K562 (cell line): ENCODE measurements at regions not wholly inside any gene's neighbourhood (a gene's known extent, or its start where the extent isn't known, plus 50 kb on each side); places are given as distances from the start of the nearest gene placed in this dataset.
"Not testable (repeated sequence)": the region's sequence is repeated elsewhere in the genome, so short reads cannot be mapped to it uniquely, and the experiment has no call there.

ENCODE experiments used
- ATAC-seq: fragments of 200-7000 bp; cut with Tn5 transposase; 3 replicates; pipeline ENCODE4 v1.9.1; 2020; ENCODE audit warnings: moderate library complexity
- BruUV-seq: library from RNA; stranded (reverse); fragments of 400-500 nt; replicated peaks from 2 replicates; lab custom pipeline; 2021; lab: Mats Ljungman, UMichigan
- CTCF ChIA-PET: fragments of 300-600 bp; formaldehyde crosslinking; extraction: SDS; loops from one replicate; lab custom pipeline; 2021; ENCODE audit warnings: low intra/inter-chr PET ratio; lab: Yijun Ruan, JAX
- POLR2A ChIA-PET: fragments of 300-600, 350-650 bp; sonication (Branson Sonifier 250); formaldehyde crosslinking; extraction: SDS; loops from one replicate; lab custom pipeline; 2021; ENCODE audit warnings: antibody characterized with exemption, inconsistent platforms; lab: Yijun Ruan, JAX
- DNase-seq, 4 experiments: peaks; one replicate each; pipeline versions ENCODE4 v3.0.0 to v3.0.0-alpha.2; 2011 to 2018; ENCODE audit warnings: low spot score in 3 of 4, mixed read lengths in 3 of 4; ENCODE audit errors: extremely low read depth in 1 of 4
- FAIRE-seq: peaks from 2 replicates; lab custom pipeline; 2011; peaks lifted over from hg19 to GRCh38; lab: Jason Lieb, UNC
- H2AFZ ChIP-seq: 2 replicates; pipeline ENCODE4 v1.6.0; 2011; ENCODE audit warnings: low read depth, low read length, control low read depth, inconsistent platforms
- H3K27ac ChIP-seq: fragments of 200-600 bp; 3 replicates; pipeline ENCODE4 v1.8.0; 2011; ENCODE audit warnings: low read depth, mild to moderate bottlenecking, control low read depth, inconsistent platforms, low read length, moderate library complexity, mixed read lengths; ENCODE audit errors: extremely low read depth
- H3K27me3 ChIP-seq, 2 experiments: fragments of 300-600 bp in 1 of 2; 2 replicates in 1 of 2; 3 replicates in 1 of 2; pipeline versions ENCODE4 v1.6.0 to v1.8.0; 2011; ENCODE audit warnings: inconsistent platforms in 2 of 2, low read length in 2 of 2, mild to moderate bottlenecking in 1 of 2, mixed read lengths in 1 of 2, moderate library complexity in 1 of 2; ENCODE audit not compliant: control insufficient read depth in 2 of 2, insufficient read depth in 2 of 2
- H3K36me3 ChIP-seq: fragments of 300-600 bp; 3 replicates; pipeline ENCODE4 v1.8.0; 2011; ENCODE audit warnings: mild to moderate bottlenecking, low read length, inconsistent platforms; ENCODE audit not compliant: control insufficient read depth, insufficient read depth
- H3K4me1 ChIP-seq, 2 experiments: fragments of 200-600 bp in 1 of 2; replicated peaks in 1 of 2; 2 replicates in 1 of 2; 3 replicates in 1 of 2; pipeline versions ENCODE4 v1.5.1 to v1.8.0; 2011; ENCODE audit warnings: inconsistent platforms in 2 of 2, low read length in 2 of 2, mild to moderate bottlenecking in 1 of 2, mixed read lengths in 1 of 2, moderate library complexity in 1 of 2; ENCODE audit not compliant: control insufficient read depth in 2 of 2, insufficient read depth in 2 of 2
- H3K4me2 ChIP-seq: 2 replicates; pipeline ENCODE4 v1.6.1; 2011; ENCODE audit warnings: low read length, control low read depth, inconsistent platforms, mixed read lengths; ENCODE audit not compliant: insufficient read depth
- H3K4me3 ChIP-seq: fragments of 200-600 bp; sonication (generic), shearing (Covaris generic); 2 replicates; pipeline ENCODE4 v1.5.1; 2016; ENCODE audit warnings: control low read depth, inconsistent platforms
- H3K79me2 ChIP-seq: fragments of 200-600 bp; 3 replicates; pipeline ENCODE4 v1.8.0; 2011; ENCODE audit warnings: low read length, inconsistent platforms; ENCODE audit not compliant: control insufficient read depth, insufficient read depth
- H3K9ac ChIP-seq, 2 experiments: 2 replicates each; pipeline versions ENCODE4 v1.6.0 to v1.6.1; 2011; ENCODE audit warnings: low read depth in 2 of 2, low read length in 2 of 2, control low read depth in 1 of 2, inconsistent platforms in 1 of 2, mild to moderate bottlenecking in 1 of 2, mixed read lengths in 1 of 2; ENCODE audit not compliant: insufficient read depth in 1 of 2
- H3K9me1 ChIP-seq: one replicate; pipeline ENCODE4 v1.6.0; 2011; ENCODE audit warnings: inconsistent platforms, mild to moderate bottlenecking, low read length, moderate library complexity; ENCODE audit not compliant: control insufficient read depth, insufficient read depth
- H3K9me3 ChIP-seq: replicated peaks from 2 replicates; pipeline ENCODE4 v1.5.1; 2011; ENCODE audit warnings: low read depth, low read length, inconsistent platforms; ENCODE audit not compliant: control insufficient read depth, insufficient read depth
- H4K20me1 ChIP-seq: replicated peaks from 2 replicates; pipeline ENCODE4 v1.6.1; 2011; ENCODE audit warnings: low read length, inconsistent platforms, mixed read lengths; ENCODE audit not compliant: control insufficient read depth, insufficient read depth
- EP300 ChIP-seq: IDR thresholded peaks from 2 replicates; pipeline ENCODE4 v1.6.1; 2012; ENCODE audit warnings: low read length, improper control_type of control experiment
- RBFOX2 ChIP-seq: fragments of 200-400 bp; formaldehyde crosslinking; IDR thresholded peaks from 2 replicates; pipeline ENCODE4 v1.6.1; 2017; ENCODE audit warnings: low read depth, mild to moderate bottlenecking, low read length, moderate library complexity
- UBTF ChIP-seq, 2 experiments: IDR thresholded peaks; 2 replicates each; pipeline ENCODE4 v1.6.1; 2012; ENCODE audit warnings: improper control_type of control experiment in 2 of 2, low read depth in 2 of 2, low read length in 2 of 2, borderline replicate concordance in 1 of 2
- WGBS: fragments of 100-300 bp; shearing (Covaris generic); methylation state at CpG from one replicate; pipeline ENCODE4 v1.1.6; 2016; ENCODE audit warnings: low coverage, mixed read lengths; ENCODE audit not compliant: insufficient coverage; ENCODE audit errors: missing lambda C conversion rate; 5-methylcytosine and 5-hydroxymethylcytosine counted together
- in situ Hi-C: fragments of 300-500 bp; cut with MboI; formaldehyde crosslinking; loops from 4 replicates; pipeline ENCODE4 v1.15.0; 2018; ENCODE audit warnings: inconsistent platforms, mixed read lengths
- intact Hi-C: fragments of 100-400 bp; cut with micrococcal nuclease; formaldehyde crosslinking; loops from 2 replicates; pipeline ENCODE4 v1.14.2; 2022

GRCh38 chr2:111365986-111366640, 245.4 kb downstream of the BCL2L11 start (continued):
- TF ChIP-seq UBTF (IDR thresholded peaks at IDR 0.05; ENCODE audit: borderline replicate concordance in 1 of 2, low read depth in 2 of 2, low read length in 2 of 2) (peak in 1 of 2 experiments; percentile 82; a peak in 2 of 4 replicates), RBFOX2 (0 out of 2 replicates have a peak, but pooled peaks have one; percentile 47), EP300 (peak; percentile 29)

DNA sequence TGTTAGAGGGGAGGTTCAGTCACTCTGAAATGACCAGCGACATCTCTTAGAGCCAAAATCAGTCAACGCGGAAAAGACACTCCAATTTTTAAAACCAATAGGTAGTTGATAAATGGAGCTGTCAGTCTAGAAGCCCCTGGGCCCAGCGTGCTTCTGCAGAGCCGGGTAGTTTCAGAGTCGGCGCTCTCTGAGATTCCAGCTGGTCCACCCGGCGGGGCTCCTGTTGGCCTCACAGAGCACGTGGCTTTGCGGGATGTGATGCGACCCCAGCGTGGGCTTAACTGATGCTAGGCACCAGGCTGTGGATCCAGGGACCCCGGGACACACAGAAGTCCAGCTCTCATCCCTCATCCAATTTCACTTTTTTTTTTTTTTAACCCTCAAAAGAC, 245.9 kb downstream of the BCL2L11 start:
- 66% methylated on average over 8 of the region's 14 CpGs for WGBS
- CTCF ChIA-PET, H3K4me2 ChIP-seq, POLR2A ChIA-PET, H4K20me1 ChIP-seq, intact Hi-C loops, H3K9ac ChIP-seq, H3K9me3 ChIP-seq, H3K27me3 ChIP-seq, in situ Hi-C loops, H2AFZ ChIP-seq, H3K79me2 ChIP-seq, H3K9me1 ChIP-seq, H3K4me3 ChIP-seq, FAIRE-seq, H3K4me1 ChIP-seq, BruUV-seq: not testable (repeated sequence)
- peaks cover 11% of the 10 kb centered on the region; the same call in 2 of the 3 replicates for H3K36me3 ChIP-seq
- H3K27ac ChIP-seq, result peak overlapping the region; percentile 62; the same call in 1 of the 3 replicates
- DNase-seq (peak in 1 of 4 experiments; percentile 9), ATAC-seq (peak; percentile 13)

DNA sequence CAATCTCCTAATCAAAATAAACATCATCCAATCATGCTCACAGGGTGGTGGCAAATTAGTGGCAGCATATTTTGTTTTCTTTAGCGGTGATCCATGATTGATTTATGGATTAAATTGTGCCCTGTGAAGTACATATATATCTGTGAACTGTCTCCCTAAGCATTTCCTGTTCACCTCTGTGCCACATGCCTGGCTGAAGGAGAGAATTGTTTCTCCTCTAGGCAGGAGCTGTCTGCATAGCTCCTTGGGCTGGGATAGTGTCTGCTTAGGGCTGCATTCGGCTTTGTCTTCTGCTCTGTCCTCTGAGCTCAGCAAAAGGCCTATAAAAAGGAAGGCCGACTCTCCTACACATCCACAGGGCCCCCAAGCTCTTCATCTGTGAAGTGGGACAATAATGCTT, 246.4 kb downstream of the BCL2L11 start:
- H3K9ac ChIP-seq, H3K36me3 ChIP-seq, POLR2A ChIA-PET, FAIRE-seq, H4K20me1 ChIP-seq, in situ Hi-C loops, CTCF ChIA-PET, DNase-seq, H3K4me3 ChIP-seq, intact Hi-C loops, H3K4me1 ChIP-seq, H3K27me3 ChIP-seq, H3K9me3 ChIP-seq, ATAC-seq, H3K9me1 ChIP-seq, H3K4me2 ChIP-seq, H2AFZ ChIP-seq, H3K27ac ChIP-seq, H3K79me2 ChIP-seq, BruUV-seq: not testable (repeated sequence)
- 65% methylated on average over 2 of the region's 3 CpGs for WGBS

DNA sequence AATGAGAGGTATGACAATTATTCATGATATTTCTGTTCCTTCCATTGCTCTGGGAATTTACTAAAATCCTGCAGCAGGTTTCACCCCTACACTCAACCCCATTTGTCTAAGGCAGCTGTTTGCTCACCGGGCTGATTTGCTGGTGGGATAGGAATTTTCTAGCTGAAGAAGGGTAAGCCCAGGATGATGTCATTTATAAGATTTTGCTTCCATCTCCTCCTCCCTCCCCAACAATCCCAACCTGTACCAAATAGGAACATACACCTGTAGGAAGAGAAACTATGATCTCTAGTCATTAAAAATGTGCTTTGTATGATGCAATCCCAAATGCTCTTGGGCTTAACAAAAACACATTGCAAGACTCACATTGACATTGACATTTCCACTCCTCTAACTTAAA, 247.2 kb downstream of the BCL2L11 start:
- H3K27ac ChIP-seq, in situ Hi-C loops, H2AFZ ChIP-seq, H3K9me3 ChIP-seq, H3K4me1 ChIP-seq, POLR2A ChIA-PET, H3K36me3 ChIP-seq, H3K4me3 ChIP-seq, intact Hi-C loops, H3K4me2 ChIP-seq, FAIRE-seq, ATAC-seq, H3K9ac ChIP-seq, H3K27me3 ChIP-seq, DNase-seq, BruUV-seq, H3K9me1 ChIP-seq, H3K79me2 ChIP-seq, CTCF ChIA-PET, H4K20me1 ChIP-seq: not testable (repeated sequence)
- no CpG with 5 or more reads among the region's 1 CpG for WGBS
